Stimulated activated naive B cell treated with anti-CD40 and anti-IgM and Interleukin-4, amounts not matched to agents 10 μg/mL and 1 μg/mL and 100 μg/mL, for 72 hours (primary cell): ENCODE measurements at regions not wholly inside any gene's neighbourhood (a gene's known extent, or its start where the extent isn't known, plus 50 kb on each side); places are given as distances from the start of the nearest gene placed in this dataset.

Experiments used
- ATAC-seq, 2 donors: fragments of 150-1000 bp; cut with Tn5 transposase; replicated peaks; 2 replicates each; pipeline ENCODE4 v1.10.0; 2021; ENCODE audit warnings: moderate library complexity in 1 of 2
- DNase-seq: peaks from one replicate; pipeline ENCODE4 v3.0.0; 2021
- H3K27ac Mint-ChIP-seq: one replicate; pipeline ENCODE4 v1.8.0; 2022; ENCODE audit warnings: mild to moderate bottlenecking, mixed read lengths
- H3K27me3 Mint-ChIP-seq, 2 donors: one replicate each; pipeline ENCODE4 v1.8.0; 2022; ENCODE audit warnings: mixed read lengths in 2 of 2
- H3K36me3 Mint-ChIP-seq, 2 donors: one replicate each; pipeline ENCODE4 v1.8.0; 2022; ENCODE audit warnings: mixed read lengths in 2 of 2, mild to moderate bottlenecking in 1 of 2
- H3K4me1 Mint-ChIP-seq, 2 donors: one replicate each; pipeline ENCODE4 v1.8.0; 2022; ENCODE audit warnings: mixed read lengths in 2 of 2, mild to moderate bottlenecking in 1 of 2
- H3K4me3 Mint-ChIP-seq, 2 donors: one replicate each; pipeline ENCODE4 v1.8.0; 2022; ENCODE audit warnings: mild to moderate bottlenecking in 2 of 2, mixed read lengths in 2 of 2, moderate library complexity in 1 of 2
- H3K9me3 Mint-ChIP-seq, 2 donors: one replicate each; pipeline ENCODE4 v1.8.0; 2022; ENCODE audit warnings: mixed read lengths in 2 of 2, mild to moderate bottlenecking in 1 of 2

DNA sequence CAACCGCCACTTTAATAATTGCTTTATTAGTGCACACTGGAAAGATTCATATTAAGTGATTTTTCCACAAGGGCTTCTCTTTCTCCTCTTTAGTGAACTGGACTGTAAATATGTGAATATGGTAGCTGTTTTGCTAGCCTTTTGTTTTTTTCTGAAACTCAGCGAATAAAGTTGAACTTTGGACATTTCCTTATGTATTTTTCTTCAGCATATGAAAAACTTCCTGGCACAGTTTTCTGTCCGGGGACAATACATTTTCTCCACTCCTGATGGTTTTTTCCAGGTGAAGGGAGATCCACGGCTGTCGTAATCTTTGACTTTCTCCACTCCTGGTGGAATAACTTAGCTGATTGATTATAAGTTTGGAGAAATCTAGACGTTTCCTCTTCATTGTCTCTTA is 457.4 kb upstream of the FAT1 start:
- Mint-ChIP-seq H3K4me3 (no peak overlapping the region), H3K4me1 (no peaks in the 10 kb centered on the region), H3K27ac (no peak overlapping the region), H3K27me3 (no peaks in the 10 kb centered on the region), H3K9me3 (no peaks in the 10 kb centered on the region), H3K36me3 (no peaks in the 10 kb centered on the region)
- DNase-seq, result no peak
- no peak for ATAC-seq

DNA sequence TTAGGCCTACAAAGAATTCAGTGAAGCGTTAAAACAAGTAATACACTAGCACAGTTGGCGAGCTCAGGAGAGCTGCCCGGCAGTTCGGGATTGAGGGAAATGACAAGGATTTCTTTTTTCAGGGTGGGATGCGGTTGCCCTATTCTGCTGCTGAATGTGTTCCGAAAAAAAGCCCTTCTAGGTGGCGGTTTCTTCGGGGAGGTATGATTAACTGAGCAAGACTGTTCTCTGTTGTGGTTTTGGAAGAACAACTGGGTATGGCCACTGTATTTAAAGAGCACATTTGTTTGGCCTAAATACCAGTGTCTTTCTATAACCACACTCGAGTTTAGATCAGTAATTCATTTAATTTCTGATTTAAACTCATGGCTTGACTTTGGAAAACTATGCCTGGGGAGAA is 459.7 kb upstream of the FAT1 start:
- no peak overlapping the region for H3K27ac Mint-ChIP-seq
- peaks cover 0 to 1% of the 10 kb centered on the region in 2 donors for H3K9me3 Mint-ChIP-seq
- ATAC-seq (no peak), DNase-seq (no peak)
- no peak overlapping the region for H3K4me3 Mint-ChIP-seq
- no peaks in the 10 kb centered on the region for H3K36me3 Mint-ChIP-seq
- no peaks in the 10 kb centered on the region for H3K4me1 Mint-ChIP-seq
- no peaks in the 10 kb centered on the region for H3K27me3 Mint-ChIP-seq

DNA sequence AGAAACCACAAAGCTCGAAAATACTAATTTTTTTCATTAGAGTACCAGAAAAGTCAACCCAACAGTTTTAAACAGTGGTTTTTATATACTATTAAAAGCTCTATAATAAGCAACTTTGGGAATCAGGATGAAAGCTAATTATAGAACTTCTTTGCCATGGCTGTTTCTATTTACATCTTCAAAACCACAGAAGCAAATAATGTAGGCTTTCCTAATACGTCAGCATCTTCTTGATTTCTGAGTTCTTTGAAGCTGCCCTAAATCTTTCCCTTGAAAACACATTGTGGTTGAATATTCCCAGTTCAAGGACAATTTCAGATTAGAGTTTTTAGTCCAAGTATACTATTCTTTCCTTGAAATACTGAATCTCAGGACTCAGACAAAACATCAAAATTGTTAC is 460.2 kb upstream of the FAT1 start:
- Mint-ChIP-seq H3K9me3 (peaks cover 0 to 1% of the 10 kb centered on the region in 2 donors), H3K4me3 (no peak overlapping the region), H3K4me1 (no peaks in the 10 kb centered on the region), H3K27me3 (no peaks in the 10 kb centered on the region), H3K27ac (no peak overlapping the region), H3K36me3 (no peaks in the 10 kb centered on the region)
- no peak for DNase-seq
- ATAC-seq, result no peak

DNA sequence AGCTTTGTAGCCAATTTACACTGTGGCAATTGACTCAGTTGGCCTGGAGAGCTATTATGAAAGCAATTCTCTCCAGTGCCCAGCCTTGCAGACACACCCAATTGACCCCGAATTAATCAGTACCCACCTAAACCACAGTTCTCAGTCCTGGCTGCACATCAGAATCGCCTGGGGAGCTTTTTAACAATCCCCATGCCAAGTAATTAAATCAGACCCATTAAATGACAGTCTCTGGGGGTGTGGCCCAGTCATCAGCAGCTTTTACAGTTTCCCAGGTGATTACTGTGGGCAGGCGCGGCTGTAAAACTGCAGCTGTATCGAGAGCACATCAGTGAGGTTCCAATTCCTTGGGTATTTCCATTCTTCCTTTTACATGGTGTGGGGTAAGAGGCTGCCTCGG is 460.9 kb upstream of the FAT1 start:
- peaks cover 0 to 1% of the 10 kb centered on the region in 2 donors for H3K9me3 Mint-ChIP-seq
- no peaks in the 10 kb centered on the region for H3K4me1 Mint-ChIP-seq
- H3K27ac Mint-ChIP-seq, result no peak overlapping the region
- no peak overlapping the region for H3K4me3 Mint-ChIP-seq
- no peaks in the 10 kb centered on the region for H3K36me3 Mint-ChIP-seq
- H3K27me3 Mint-ChIP-seq, result no peaks in the 10 kb centered on the region
- no peak for ATAC-seq
- no peak for DNase-seq

DNA sequence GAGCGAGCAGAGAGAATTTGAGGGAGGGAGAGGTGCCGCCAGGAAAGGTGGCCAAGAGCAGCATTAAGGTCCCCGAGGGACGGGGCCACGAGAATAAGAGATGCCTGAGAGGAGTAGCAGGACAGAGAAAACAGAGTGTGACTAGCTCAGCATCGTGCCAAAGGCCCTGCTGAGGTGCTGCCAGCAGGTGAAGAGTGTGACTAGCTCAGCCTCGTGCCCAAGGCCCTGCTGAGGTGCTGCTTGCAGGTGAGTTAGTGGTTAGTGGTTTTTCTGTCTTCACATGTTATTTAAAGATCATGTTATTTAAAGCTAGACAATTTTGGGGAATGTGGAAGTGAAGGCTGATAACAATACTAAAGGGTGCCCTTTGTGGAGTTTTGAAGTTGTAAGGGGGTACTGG is 464.5 kb upstream of the FAT1 start:
- H3K4me3 Mint-ChIP-seq, result no peak overlapping the region
- no peaks in the 10 kb centered on the region for H3K4me1 Mint-ChIP-seq
- no peak for DNase-seq
- H3K9me3 Mint-ChIP-seq, result peaks cover 0 to 1% of the 10 kb centered on the region in 2 donors
- H3K36me3 Mint-ChIP-seq, result no peaks in the 10 kb centered on the region
- H3K27ac Mint-ChIP-seq, result no peak overlapping the region
- no peaks in the 10 kb centered on the region for H3K27me3 Mint-ChIP-seq
- ATAC-seq, result no peak

DNA sequence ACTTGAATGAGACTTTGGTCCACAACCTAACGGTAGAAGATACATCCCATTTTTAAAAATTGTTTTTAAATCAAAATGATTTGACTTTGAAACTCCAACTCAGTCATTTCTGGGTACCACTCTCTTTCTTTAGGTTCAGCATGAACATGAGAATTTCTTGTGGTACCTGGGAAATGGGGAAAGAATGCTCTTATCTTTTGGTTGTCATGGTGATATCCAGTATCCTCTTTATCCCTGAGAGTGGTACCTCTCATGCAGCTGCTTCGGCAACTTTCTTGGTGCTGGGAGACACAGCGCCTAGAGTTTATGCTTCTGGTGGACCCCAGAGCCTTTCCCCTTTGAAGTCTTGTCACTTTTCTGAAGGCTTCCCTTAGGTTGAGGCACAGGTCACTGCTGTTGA is 465.1 kb upstream of the FAT1 start:
- Mint-ChIP-seq H3K36me3 (no peaks in the 10 kb centered on the region), H3K27ac (no peak overlapping the region), H3K27me3 (no peaks in the 10 kb centered on the region), H3K4me3 (no peak overlapping the region), H3K4me1 (no peaks in the 10 kb centered on the region), H3K9me3 (peaks cover 0 to 1% of the 10 kb centered on the region in 2 donors)
- ATAC-seq (no peak), DNase-seq (no peak)

DNA sequence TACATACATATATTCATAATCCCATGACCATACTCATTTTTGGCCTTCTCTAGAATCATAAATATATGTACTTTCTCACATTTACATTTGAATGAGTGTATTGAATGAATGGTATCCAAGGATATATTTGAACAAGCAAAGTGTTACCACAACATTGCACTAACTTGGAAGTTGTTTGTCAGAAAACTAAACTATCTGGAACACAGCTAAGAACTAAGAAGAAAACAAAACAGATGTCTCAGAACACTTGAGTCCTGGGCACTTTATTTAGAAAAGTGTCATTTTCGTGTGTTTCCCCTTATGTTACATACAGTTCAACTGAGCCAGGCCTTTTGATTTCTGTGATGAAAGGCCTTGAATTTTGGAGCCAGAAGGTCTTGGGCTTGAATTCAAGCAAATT is 466.7 kb upstream of the FAT1 start:
- H3K9me3 Mint-ChIP-seq, result peaks cover 0 to 3% of the 10 kb centered on the region in 2 donors
- no peaks in the 10 kb centered on the region for H3K27me3 Mint-ChIP-seq
- H3K4me1 Mint-ChIP-seq, result no peaks in the 10 kb centered on the region
- DNase-seq (no peak), ATAC-seq (no peak)
- no peaks in the 10 kb centered on the region for H3K36me3 Mint-ChIP-seq
- H3K4me3 Mint-ChIP-seq, result no peak overlapping the region
- H3K27ac Mint-ChIP-seq, result no peak overlapping the region

DNA sequence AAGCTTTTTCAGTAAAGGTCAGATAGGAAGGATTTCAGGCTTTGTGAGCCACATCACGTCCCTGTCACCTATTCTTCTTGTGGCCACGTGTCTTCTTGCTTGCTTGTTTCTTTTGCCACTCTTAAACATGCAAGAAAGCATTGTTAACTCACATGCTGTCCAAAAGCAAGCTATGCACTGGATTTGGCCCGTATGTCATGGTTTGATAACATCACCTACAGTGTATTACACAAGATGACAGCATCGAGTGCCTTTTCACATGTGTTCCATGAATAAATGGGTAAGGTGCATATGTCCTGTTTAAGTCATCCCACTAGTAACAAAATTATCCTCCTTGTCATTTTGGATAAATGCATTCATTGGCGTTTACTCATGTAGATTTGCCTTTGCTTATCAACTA is 468.0 kb upstream of the FAT1 start:
- Mint-ChIP-seq H3K4me3 (no peak overlapping the region), H3K27me3 (no peaks in the 10 kb centered on the region), H3K9me3 (peaks cover 0 to 6% of the 10 kb centered on the region in 2 donors), H3K27ac (no peak overlapping the region), H3K36me3 (no peaks in the 10 kb centered on the region), H3K4me1 (no peaks in the 10 kb centered on the region)
- no peak for DNase-seq
- ATAC-seq, result no peak

DNA sequence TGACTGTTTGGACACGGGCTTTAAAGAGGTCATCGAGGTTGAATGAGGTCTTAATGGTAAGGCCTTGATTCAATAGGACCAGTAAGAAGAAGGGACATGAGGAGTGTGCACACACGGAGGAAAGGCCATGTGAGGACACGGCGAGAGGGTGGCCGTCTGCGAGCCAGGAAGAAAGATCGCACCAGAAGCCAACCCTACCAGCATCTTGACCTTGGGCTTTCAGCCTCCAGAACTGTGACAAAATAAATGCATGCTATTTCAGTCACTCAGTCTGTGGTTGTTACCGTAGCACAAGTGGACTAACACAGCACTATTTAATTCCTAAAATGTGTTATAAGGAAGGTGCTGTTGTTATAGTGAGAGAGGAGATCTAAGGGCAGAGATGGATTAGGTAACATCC is 468.6 kb upstream of the FAT1 start:
- H3K4me1 Mint-ChIP-seq, result no peaks in the 10 kb centered on the region
- peaks cover 0 to 6% of the 10 kb centered on the region in 2 donors for H3K9me3 Mint-ChIP-seq
- H3K36me3 Mint-ChIP-seq, result no peaks in the 10 kb centered on the region
- H3K27me3 Mint-ChIP-seq, result no peaks in the 10 kb centered on the region
- H3K27ac Mint-ChIP-seq, result no peak overlapping the region
- no peak for DNase-seq
- H3K4me3 Mint-ChIP-seq, result no peak overlapping the region
- ATAC-seq, result no peak

DNA sequence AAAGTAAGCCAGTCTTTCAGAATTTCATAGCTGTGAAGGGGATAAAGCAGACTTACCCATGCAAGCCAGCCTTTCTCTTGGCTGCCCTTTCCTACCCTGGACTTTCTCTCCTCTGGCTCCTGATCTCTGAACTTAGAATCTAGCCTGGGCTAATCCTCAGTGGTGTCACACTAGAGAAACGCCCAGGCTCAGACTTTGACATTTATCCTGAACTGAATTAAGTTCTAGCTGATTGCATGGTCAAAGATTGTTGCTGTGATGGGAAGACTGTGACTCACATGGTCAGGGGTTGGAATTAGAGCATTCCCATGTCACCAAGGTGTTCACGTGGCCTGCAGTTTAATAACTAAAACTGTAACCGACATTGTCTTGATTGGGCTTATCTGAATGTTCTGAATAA is 469.5 kb upstream of the FAT1 start:
- Mint-ChIP-seq H3K27ac (no peak overlapping the region), H3K4me1 (no peaks in the 10 kb centered on the region), H3K36me3 (no peaks in the 10 kb centered on the region), H3K9me3 (peaks cover 0 to 6% of the 10 kb centered on the region in 2 donors), H3K27me3 (no peaks in the 10 kb centered on the region), H3K4me3 (no peak overlapping the region)
- no peak for ATAC-seq
- DNase-seq, result no peak

DNA sequence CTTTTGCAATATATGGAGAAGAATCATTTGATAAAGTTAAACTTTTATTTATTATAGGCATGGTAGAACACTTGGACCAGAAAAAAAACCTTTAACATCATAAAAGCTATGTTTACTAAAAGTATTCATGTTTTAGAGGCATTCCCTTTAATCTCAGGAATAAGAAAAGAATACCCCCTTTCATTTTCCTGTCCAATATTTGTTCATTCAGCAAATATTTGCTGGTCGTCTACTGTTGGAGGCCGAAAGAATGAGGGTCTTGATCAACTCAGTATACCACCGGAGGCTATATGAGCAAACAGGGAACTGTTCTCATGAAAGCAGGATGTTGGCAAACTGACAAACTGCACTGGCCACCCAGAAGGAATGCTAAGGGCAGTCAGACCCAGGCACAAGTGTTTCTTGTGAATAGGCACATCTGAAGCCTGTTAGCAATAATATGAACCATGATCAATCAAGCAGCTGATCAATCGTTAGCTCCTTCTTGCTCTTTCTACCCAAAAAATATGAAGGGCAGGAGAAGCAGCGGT is 480.8 kb upstream of the FAT1 start:
- ATAC-seq (no peak), DNase-seq (no peak)
- Mint-ChIP-seq H3K9me3 (peaks cover 7 to 10% of the 10 kb centered on the region in 2 donors), H3K36me3 (no peaks in the 10 kb centered on the region), H3K27ac (no peak overlapping the region), H3K27me3 (no peaks in the 10 kb centered on the region), H3K4me1 (no peaks in the 10 kb centered on the region), H3K4me3 (no peak overlapping the region)

DNA sequence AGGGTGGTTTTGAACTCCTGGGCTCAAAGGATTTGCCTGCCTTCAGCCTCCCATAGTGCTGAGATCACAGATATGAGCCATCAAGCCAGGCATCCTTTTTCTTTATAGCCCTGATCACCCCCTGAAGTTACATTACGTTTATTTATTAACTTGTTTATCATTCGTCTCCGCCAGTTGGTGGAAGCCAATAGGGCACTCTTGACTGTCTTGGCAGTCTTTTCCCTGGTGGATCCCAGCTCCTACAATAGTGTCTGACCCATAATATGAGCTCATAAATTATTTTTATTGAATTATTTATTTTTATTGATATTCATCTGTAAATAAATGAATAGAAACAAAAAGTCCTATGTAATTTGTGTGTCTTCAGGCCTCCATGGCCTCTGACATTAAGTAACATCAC is 484.3 kb upstream of the FAT1 start:
- H3K36me3 Mint-ChIP-seq, result no peaks in the 10 kb centered on the region
- no peak overlapping the region for H3K27ac Mint-ChIP-seq
- no peak overlapping the region for H3K4me3 Mint-ChIP-seq
- no peaks in the 10 kb centered on the region for H3K4me1 Mint-ChIP-seq
- no peak for ATAC-seq
- H3K27me3 Mint-ChIP-seq, result no peaks in the 10 kb centered on the region
- H3K9me3 Mint-ChIP-seq, result peaks cover 5 to 12% of the 10 kb centered on the region in 2 donors
- DNase-seq, result no peak

DNA sequence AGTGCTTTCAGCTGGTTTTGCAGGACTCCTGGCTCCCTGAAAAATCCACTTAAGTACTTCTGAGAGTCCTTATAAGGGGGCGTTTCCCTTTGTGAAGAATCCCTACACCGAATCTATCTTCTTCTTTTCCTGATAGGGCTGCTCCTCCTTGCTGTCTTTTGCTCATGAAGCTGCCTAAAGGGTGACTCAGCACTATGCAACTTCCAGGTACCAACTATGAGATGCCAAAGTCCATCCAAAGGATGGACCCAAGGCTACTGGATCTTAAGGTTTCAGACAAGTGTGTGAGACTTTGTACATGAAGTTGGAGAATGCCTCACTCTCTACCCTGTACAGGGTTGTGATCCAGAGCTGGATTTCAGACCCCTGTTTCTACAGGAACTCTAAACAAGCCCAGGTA is 485.0 kb upstream of the FAT1 start:
- Mint-ChIP-seq H3K36me3 (no peaks in the 10 kb centered on the region), H3K4me1 (no peaks in the 10 kb centered on the region), H3K9me3 (peaks cover 5 to 12% of the 10 kb centered on the region in 2 donors), H3K4me3 (no peak overlapping the region), H3K27me3 (no peaks in the 10 kb centered on the region), H3K27ac (no peak overlapping the region)
- DNase-seq (no peak), ATAC-seq (no peak)

DNA sequence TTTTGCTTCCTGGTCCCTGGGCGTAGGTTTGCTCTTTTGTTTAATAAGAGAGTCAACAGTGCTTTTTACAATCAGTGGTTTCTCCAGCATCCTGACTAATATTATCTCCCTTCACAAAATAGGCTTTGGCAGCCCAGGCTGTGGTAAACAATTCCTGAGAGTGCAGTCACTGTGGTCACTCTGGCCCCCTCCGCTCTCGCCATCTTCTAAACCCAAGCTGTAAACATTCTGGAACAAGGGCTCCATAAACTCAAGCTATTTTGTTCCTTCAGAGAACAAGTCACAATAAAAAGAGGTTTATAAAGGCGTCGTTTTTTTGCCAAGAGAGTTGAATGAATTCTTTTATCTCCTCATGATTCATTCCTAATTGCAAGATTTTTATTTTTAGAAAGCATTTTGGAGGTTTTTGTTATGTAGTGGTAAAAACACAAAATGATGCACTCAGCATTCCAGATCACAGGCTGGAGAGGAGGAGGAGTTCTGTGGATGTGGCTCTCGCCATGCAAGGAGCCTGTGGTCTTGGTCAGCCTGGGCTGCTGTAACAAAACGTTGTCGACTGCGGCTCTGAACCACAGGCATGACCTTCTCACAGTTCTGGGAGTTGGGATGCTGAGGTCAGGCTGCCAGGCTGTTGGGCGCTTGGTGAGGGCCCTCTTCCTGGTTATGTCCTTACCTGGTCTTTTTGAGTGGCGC is 486.4 kb upstream of the FAT1 start:
- Mint-ChIP-seq H3K4me3 (no peak overlapping the region), H3K36me3 (no peaks in the 10 kb centered on the region), H3K4me1 (no peaks in the 10 kb centered on the region), H3K27ac (no peak overlapping the region), H3K27me3 (no peaks in the 10 kb centered on the region), H3K9me3 (peaks cover 5 to 9% of the 10 kb centered on the region in 2 donors)
- ATAC-seq (no peak), DNase-seq (no peak)

DNA sequence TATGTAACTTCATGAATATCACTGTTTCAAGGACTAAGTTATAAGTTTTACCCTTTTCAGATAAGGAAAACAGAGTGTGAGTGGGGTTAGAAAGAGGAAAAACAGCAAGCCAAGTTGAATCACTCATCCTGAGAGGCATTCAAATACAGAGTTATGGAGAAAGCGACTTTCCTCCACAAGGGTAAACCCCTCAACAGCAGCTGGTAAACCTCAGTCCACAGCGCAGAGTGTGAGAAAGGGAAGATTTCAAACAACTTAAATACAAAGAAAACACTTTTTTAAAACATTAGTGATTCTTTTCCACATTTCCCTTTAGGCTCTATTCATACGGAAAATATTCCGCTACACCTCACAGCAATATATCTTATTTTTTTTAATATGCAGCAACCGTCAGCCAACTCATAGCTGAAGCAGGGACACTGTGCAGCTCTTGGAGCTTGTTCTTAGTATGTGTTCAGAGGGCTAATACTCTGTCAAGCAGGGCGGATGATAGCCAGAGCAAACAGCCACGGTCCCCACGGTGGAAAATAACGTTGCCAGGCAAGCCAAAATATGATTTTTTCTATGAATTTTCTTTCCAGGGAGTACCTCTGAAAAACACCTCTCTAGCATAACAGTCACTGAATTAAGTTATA is 488.9 kb upstream of the FAT1 start:
- Mint-ChIP-seq H3K4me3 (no peak overlapping the region), H3K4me1 (no peaks in the 10 kb centered on the region), H3K27me3 (no peaks in the 10 kb centered on the region), H3K27ac (no peak overlapping the region), H3K36me3 (no peaks in the 10 kb centered on the region), H3K9me3 (peaks cover 14 to 17% of the 10 kb centered on the region in 2 donors)
- DNase-seq (no peak), ATAC-seq (no peak)
